ENCODE measurements at regions not wholly inside any gene's neighbourhood (a gene's known extent, or its start where the extent isn't known, plus 50 kb on each side); places are given as distances from the start of the nearest gene placed in this dataset.
"Not testable (repeated sequence)": the region's sequence is repeated elsewhere in the genome, so short reads cannot be mapped to it uniquely, and the experiment has no call there.

DNA sequence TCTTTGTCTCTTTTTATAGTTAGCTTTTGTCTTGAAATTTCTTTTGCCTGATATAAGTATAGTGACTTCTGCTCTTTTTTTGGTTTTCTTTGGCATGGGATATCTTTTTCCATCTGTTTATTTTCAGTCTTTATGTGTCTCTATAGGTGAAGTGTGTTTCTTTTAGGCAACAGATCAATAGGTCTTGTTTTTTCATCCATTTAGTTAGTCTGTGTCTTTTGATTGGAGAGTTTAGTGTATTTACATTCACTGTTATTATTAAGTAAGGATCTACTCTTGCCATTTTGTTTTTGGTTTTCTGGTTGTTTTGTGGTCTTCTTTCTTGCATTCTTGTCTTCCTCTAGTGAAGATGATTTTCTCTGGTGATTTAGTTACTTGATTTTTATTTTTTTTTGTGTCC is 190.2 kb downstream of the CCDC74A start:
- not testable (repeated sequence) for H3K4me3 ChIP-seq (ENCODE audit: low read depth, low read length); H3K4me1 ChIP-seq (ENCODE audit: insufficient read depth); DNase-seq (ENCODE audit: extremely low spot score); H3K27ac ChIP-seq (ENCODE audit: low read depth); H3K36me3 ChIP-seq (ENCODE audit: insufficient read depth)

GRCh38 chr2:131721163-131721562 is 193.5 kb downstream of the CCDC74A start:
- H3K27ac ChIP-seq (ENCODE audit: low read depth); H3K4me3 ChIP-seq (ENCODE audit: low read depth, low read length); H3K36me3 ChIP-seq (ENCODE audit: insufficient read depth); H3K4me1 ChIP-seq (ENCODE audit: insufficient read depth); DNase-seq (ENCODE audit: extremely low spot score): not testable (repeated sequence)
- 48% methylated on average over 6 of the region's 6 CpGs for WGBS

DNA sequence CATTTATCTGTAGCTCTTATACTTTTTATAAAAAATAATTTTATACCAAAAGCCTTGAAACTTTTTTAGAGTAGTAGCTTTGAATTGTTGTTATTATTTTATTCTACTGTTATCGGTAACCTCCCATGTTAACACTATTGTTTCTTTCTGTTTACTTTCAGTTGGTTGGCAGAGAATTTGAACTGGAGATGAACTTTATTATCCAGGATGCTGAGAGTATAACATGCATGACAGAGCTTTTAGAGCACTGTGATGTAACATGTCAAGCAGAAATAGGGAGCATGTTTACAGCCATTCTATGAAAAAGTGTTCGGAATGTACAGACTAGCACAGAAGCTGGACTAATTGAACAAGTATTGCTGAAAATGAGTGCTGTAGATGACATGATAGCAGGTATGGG is 194.6 kb downstream of the CCDC74A start:
- H3K4me1 ChIP-seq (ENCODE audit: insufficient read depth); H3K4me3 ChIP-seq (ENCODE audit: low read depth, low read length); DNase-seq (ENCODE audit: extremely low spot score); H3K27ac ChIP-seq (ENCODE audit: low read depth); H3K36me3 ChIP-seq (ENCODE audit: insufficient read depth): not testable (repeated sequence)
- 87% methylated on average over 2 of the region's 2 CpGs for WGBS

DNA sequence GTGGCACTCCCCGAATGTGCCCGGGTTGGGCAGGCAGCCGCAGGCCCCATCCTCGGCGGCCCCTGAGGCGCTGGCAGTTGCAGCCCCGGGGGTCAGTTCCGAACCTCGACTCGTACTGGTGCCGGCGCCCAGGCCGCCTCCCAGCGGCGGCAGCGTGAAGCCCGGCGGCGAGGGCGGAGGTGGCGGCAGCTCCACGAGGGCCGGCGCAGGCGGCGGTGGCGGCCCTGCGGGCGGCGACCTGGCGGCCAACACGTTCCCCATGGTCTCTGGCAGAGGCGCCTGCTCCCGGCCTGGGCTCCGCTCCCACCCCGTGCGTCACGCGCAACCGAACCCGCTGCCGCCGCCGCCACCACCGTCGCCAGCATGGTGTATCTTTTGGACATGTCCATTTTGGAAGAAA is 196.3 kb downstream of the CCDC74A start:
- no peak overlapping the region for H3K27ac ChIP-seq (ENCODE audit: low read depth)
- no peak overlapping the region for H3K4me3 ChIP-seq (ENCODE audit: low read depth, low read length)
- WGBS = 44% methylated on average over 46 of the region's 46 CpGs
- DNase-seq (ENCODE audit: extremely low spot score) = no peak
- no peaks in the 10 kb centered on the region for H3K4me1 ChIP-seq (ENCODE audit: insufficient read depth)
- no peaks in the 10 kb centered on the region for H3K36me3 ChIP-seq (ENCODE audit: insufficient read depth)

GRCh38 chr2:131728451-131728850 is 200.8 kb downstream of the CCDC74A start:
- H3K36me3 ChIP-seq (ENCODE audit: insufficient read depth); H3K4me1 ChIP-seq (ENCODE audit: insufficient read depth); DNase-seq (ENCODE audit: extremely low spot score); H3K4me3 ChIP-seq (ENCODE audit: low read depth, low read length); H3K27ac ChIP-seq (ENCODE audit: low read depth): not testable (repeated sequence)

- H3K36me3 ChIP-seq (ENCODE audit: insufficient read depth); H3K4me1 ChIP-seq (ENCODE audit: insufficient read depth); H3K27ac ChIP-seq (ENCODE audit: low read depth); DNase-seq (ENCODE audit: extremely low spot score); H3K4me3 ChIP-seq (ENCODE audit: low read depth, low read length): not testable (repeated sequence)
- WGBS = 76% methylated on average over 1 of the region's 1 CpG
Measured at GRCh38 chr2:131733530-131733929, 205.8 kb downstream of the CCDC74A start.

- not testable (repeated sequence) for H3K27ac ChIP-seq (ENCODE audit: low read depth); H3K36me3 ChIP-seq (ENCODE audit: insufficient read depth); H3K4me3 ChIP-seq (ENCODE audit: low read depth, low read length); H3K4me1 ChIP-seq (ENCODE audit: insufficient read depth); DNase-seq (ENCODE audit: extremely low spot score)
- 89% methylated on average over 1 of the region's 1 CpG for WGBS
Measured at GRCh38 chr2:131736406-131736805, 208.7 kb downstream of the CCDC74A start.

- WGBS = 69% methylated on average over 2 of the region's 2 CpGs
- H3K27ac ChIP-seq (ENCODE audit: low read depth); H3K36me3 ChIP-seq (ENCODE audit: insufficient read depth); H3K4me3 ChIP-seq (ENCODE audit: low read depth, low read length); H3K4me1 ChIP-seq (ENCODE audit: insufficient read depth); DNase-seq (ENCODE audit: extremely low spot score): not testable (repeated sequence)
Measured at GRCh38 chr2:131738533-131738932, 210.8 kb downstream of the CCDC74A start.

DNA sequence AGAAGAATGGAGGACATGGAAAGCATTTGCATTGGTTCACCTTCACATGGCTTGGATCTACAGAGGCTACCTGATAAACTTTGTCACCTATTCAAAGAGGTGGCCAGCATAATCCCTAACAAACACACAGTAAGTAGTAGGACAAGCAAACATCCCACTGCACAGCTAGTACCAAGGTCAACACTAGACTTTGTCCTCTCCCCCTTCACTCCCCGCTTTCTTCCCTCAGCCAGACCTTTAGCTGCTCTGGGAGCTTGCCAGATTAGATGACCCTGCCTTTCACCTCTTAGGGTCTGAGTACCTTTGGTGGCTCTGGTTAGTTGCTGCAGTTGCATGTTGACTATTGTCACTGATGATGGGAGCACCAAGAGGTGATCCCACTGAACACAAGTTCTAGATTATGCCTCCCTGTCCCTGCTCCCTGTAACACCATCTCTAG is 211.3 kb downstream of the CCDC74A start:
- 82% methylated on average over 1 of the region's 1 CpG for WGBS

GRCh38 chr2:131753640-131754561 is 226.2 kb downstream of the CCDC74A start:
- H3K4me1 ChIP-seq (ENCODE audit: insufficient read depth) = no peaks in the 10 kb centered on the region
- H3K27ac ChIP-seq (ENCODE audit: low read depth) = no peak overlapping the region
- no peak for DNase-seq (ENCODE audit: extremely low spot score)
- H3K36me3 ChIP-seq (ENCODE audit: insufficient read depth) = no peaks in the 10 kb centered on the region
- WGBS = 72% methylated on average over 50 of the region's 50 CpGs
- no peak overlapping the region for H3K4me3 ChIP-seq (ENCODE audit: low read depth, low read length)

More for the DNA sequence above, 211.3 kb downstream of the CCDC74A start:
- not testable (repeated sequence) for H3K4me3 ChIP-seq (ENCODE audit: low read depth, low read length); H3K27ac ChIP-seq (ENCODE audit: low read depth); H3K4me1 ChIP-seq (ENCODE audit: insufficient read depth); H3K36me3 ChIP-seq (ENCODE audit: insufficient read depth); DNase-seq (ENCODE audit: extremely low spot score)

DNA sequence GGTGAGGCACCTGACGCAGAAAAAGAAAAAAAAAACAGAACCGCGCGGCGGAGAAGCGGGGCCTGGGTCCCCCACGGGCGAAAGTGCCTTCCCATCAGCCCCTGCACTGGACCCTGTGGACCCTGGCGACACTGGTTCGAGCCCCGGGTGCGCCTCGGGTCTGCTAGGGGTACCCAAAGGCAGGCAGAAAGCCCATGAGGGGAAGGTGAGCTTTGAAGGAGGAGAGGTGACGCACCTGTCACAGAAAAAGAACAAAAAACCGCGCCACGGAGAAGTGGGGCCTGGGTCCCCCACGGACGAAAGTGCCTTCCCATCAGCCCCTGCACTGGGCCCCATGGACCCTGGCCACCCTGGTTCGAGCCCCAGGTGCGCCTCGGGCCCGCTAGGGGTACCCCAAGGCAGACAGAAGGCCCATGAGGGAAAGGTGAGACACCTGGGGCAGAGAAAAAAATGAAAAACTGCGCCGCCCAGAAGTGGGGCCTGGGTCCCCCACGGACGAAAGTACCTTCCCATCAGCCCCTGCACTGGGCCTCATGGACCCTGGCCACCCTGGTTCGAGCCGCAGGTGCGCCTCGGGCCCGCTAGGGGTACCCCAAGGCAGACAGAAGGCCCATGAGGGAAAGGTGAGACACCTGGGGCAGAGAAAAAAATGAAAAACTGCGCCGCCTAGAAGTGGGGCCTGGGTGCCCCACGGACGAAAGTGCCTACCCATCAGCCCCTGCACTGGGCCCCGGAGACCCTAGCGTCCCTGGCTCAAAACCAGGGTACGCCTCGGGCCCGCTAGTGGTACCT is 227.4 kb downstream of the CCDC74A start:
- Histone ChIP-seq H3K36me3 (ENCODE audit: insufficient read depth) (no peaks in the 10 kb centered on the region), H3K27ac (ENCODE audit: low read depth) (no peak overlapping the region), H3K4me3 (ENCODE audit: low read depth, low read length) (no peak overlapping the region), H3K4me1 (ENCODE audit: insufficient read depth) (no peaks in the 10 kb centered on the region)
- WGBS = 81% methylated on average over 41 of the region's 41 CpGs
- DNase-seq (ENCODE audit: extremely low spot score) = no peak

- Histone ChIP-seq H3K36me3 (ENCODE audit: insufficient read depth) (no peaks in the 10 kb centered on the region), H3K4me1 (ENCODE audit: insufficient read depth) (no peaks in the 10 kb centered on the region), H3K27ac (ENCODE audit: low read depth) (no peak overlapping the region), H3K4me3 (ENCODE audit: low read depth, low read length) (no peak overlapping the region)
- DNase-seq (ENCODE audit: extremely low spot score) = no peak
- 86% methylated on average over 40 of the region's 40 CpGs for WGBS
Measured at GRCh38 chr2:131756141-131756907, 228.6 kb downstream of the CCDC74A start.

DNA sequence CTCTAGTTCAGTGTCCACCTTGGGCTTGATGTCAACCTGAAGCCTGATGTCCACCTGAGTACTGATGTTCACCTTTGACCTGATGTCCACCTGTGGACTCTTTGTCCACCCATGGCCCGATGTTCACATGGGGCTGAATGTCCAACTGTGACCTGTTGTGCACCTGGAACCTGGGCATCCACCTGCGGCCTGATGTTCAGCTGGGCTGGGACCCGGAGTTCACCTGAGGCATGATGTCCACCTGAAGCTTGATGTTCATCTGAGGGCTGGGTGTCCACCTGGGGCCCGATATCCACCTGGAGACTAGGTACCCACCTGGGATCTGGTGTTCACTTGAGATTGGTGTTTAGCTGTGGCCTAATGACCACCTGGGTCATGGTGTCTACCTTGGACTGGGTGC is 231.3 kb downstream of the CCDC74A start:
- not testable (repeated sequence) for DNase-seq (ENCODE audit: extremely low spot score); H3K36me3 ChIP-seq (ENCODE audit: insufficient read depth)

More for the DNA sequence above, 231.3 kb downstream of the CCDC74A start:
- H3K4me1 ChIP-seq (ENCODE audit: insufficient read depth); H3K4me3 ChIP-seq (ENCODE audit: low read depth, low read length); H3K27ac ChIP-seq (ENCODE audit: low read depth): not testable (repeated sequence)
- WGBS = 94% methylated on average over 4 of the region's 4 CpGs
